HL-60/S4 treated with phorbol 12-myristate 13-acetate at 8.2 ng/mL for 4 days and 3 days (cell line): ENCODE measurements at regions not wholly inside any gene's neighbourhood (a gene's known extent, or its start where the extent isn't known, plus 50 kb on each side); places are given as distances from the start of the nearest gene placed in this dataset.

Experiments
- in situ Hi-C: fragments of 300-500 bp; cut with MboI; formaldehyde crosslinking; loops from 2 replicates; pipeline ENCODE4 v1.15.0; 2022; ENCODE audit warnings: low sequenced_read_pairs

- in situ Hi-C loops, result loop anchor here (10.0 kb wide), 1 partner anchor 94 kb away; no protein-coding TSS in a partner anchor
Observed at GRCh38 chr15:78708713-78709260, 67.8 kb upstream of the CHRNB4 start.

DNA sequence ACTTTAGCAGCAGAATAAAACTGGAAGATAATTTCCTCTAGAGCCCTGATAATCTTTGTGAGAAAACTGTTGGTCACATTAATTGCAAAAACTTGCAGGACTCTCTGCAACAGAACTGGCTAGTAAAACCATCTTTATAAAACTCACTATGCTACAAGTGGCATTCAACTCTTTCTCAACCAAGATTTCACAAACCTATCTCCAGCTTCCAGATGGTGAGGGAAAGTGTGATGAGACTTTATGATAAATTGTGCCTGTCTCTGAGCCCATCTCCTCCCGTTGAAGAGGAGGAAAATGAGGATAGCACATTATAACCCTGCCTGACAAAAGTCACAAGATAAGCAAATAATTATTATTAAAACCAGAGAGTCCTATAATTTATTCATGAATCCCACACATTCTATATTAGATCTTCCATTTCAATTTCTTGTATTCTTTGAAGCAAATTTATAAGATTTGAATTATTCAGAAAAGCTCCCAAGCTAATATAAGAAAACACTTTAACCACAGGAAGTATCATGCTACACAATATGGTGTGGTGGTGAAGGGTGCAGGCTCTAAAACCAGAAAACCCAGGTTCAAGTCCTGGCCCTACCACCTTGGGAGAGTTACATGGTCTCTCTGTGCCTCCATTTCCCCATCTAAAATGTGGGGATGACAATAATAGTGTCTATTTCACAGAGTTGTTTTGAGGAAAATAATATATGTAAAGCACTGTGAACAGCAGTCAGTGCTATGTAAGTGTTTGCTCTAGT lies 65.6 kb upstream of the CHRNB4 start:
- in situ Hi-C loops, result loop anchor here (10.0 kb wide), 1 partner anchor 92 kb away; no protein-coding TSS in a partner anchor

DNA sequence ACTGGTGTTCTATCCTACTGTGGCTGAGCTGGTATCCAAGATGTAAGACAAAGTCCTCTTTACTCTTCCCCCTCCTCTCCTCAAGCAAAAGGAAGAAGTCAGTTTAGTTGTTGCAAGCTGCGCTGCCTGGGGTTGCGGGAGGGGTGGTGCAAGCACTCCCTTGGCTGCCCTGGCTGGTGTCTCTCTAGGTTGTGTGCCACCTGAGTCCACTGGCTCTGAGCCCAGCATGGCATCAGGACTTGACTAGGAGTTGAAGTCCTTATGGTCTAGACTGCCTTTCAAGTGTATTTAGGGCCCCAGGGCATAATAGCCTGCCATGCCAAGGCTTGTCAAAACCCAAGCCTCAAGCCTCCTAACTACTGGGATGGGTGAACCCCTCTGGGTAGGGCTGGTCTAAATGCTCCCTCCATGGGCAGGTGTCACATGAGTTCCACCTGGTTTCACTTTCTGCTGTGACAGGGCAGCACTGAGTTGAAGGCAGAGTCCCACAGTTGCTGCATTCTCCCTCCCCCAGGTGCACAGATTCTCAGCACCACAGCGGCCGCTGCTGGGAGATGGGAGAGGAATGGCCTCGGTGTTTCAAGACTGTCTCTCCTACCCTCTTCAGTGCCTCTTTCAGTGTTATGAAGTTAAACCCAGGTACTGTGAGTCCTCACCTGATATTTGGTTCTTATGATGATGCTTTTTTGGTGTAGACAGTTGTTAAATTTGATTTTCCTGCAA lies 62.5 kb upstream of the CHRNB4 start:
- in situ Hi-C loops, result loop anchor here (10.0 kb wide), 1 partner anchor 89 kb away; no protein-coding TSS in a partner anchor

DNA sequence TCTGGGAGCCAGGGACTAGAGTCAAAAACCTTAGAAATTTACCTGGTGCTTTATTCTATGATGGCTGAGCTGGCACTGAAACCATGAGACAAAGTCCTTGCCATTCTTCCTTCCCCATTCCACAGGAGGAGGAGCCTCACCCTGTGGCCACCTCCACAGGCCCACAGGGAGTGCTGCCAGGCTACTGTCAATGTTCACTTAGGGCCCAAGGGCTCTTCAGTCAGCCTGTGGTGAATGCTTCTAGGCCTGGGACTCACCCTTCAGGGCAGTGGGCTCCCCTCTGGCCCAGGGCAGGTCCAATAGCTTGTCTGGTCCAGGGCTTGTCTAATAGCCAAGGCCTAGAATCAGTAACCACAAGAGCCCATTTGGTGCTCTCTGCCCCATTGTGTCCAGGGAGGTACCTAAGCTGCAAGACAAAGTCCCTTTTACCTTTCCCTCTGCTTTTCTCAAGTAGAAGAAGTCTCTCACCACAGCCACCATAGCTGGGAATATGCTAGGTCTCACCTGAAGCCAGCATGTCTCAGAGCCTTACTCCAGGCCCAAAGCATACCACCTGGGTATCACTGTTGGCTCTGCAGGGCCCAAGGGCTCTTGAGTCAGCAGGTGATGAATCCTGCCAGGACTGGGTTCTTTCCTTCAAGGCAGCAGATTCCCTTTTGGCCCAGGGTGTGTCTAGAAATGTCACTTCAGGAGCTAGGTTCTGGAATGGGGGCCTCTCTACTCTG lies 61.8 kb upstream of the CHRNB4 start:
- in situ Hi-C loops, result loop anchor here (10.0 kb wide), 1 partner anchor 88 kb away; no protein-coding TSS in a partner anchor

GRCh38 chr15:78697449-78697848 lies 56.4 kb upstream of the CHRNB4 start:
- in situ Hi-C loops, result no loop called here

- in situ Hi-C loops, result no loop called here
Observed at GRCh38 chr15:78696436-78696835, 55.4 kb upstream of the CHRNB4 start.

DNA sequence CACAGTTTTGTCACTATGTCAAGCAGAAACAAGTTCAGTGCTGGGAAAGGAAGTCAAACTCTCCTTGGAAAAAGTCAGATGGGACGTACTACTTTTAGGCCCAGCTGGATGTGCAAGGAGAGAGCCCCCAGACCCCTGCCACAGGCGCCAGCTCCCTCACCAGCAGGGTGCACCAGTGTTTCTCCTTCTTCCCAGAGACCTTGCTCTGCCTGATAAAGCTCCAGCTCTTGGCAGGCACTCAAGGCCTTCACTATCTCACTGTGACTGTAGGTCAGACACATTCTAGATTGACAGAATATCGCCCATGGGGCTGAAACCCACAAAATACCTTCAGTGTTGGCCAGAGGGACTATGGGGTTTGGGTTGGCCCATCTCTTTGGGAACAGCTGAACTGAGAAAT lies 54.8 kb upstream of the CHRNB4 start:
- in situ Hi-C loops, result no loop called here

- in situ Hi-C loops, result no loop called here
Observed at GRCh38 chr15:78695046-78695671, 54.1 kb upstream of the CHRNB4 start.

- in situ Hi-C loops, result no loop called here
Observed at GRCh38 chr15:78691851-78692421, 50.9 kb upstream of the CHRNB4 start.

DNA sequence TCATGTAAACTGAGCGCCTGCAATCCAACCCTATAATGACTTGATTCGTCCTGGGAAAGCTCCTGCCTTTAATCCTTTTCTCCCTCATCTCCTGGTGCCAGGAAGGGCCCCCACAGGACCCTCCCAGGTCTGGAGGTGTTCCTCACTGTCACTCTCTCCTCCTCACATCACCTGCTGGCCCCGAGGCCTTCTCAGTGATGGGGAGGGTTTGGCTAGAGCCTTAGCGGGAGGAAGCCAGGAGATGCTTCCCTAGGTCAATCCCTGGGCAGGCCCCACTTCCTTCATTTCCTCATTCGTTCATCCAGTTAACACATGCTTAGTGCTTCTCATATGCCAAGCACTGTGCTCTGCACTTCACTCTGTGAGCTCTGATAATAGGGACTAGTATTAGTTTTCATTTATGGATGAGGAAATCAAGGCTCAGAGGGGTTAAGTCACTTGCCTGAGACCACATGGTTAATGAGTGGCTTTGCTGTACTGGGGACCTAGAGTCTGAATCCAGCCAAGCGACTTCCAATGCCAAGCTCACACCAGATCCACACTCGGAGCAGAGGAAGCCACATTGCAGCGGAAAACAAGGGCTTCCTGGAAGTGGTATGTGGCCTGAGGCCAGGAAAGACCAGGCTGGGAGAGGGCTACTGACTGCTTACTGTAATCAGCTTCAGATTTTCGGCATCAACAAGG lies 50.3 kb upstream of the CHRNB4 start:
- in situ Hi-C loops, result no loop called here
